Mesendoderm (in vitro differentiated cells): ENCODE measurements at regions not wholly inside any gene's neighbourhood (a gene's known extent, or its start where the extent isn't known, plus 50 kb on each side); places are given as distances from the start of the nearest gene placed in this dataset.

Experiments used
- DNase-seq: peaks from one replicate; pipeline ENCODE4 v3.0.0; 2013
- H2AK5ac ChIP-seq: 2 replicates; pipeline ENCODE4 v1.6.1; 2013; ENCODE audit warnings: low read length, inconsistent platforms
- H2BK120ac ChIP-seq: 2 replicates; pipeline ENCODE4 v1.6.1; 2013; ENCODE audit warnings: low read depth, mild to moderate bottlenecking, low read length, moderate library complexity, mixed read lengths
- H2BK15ac ChIP-seq: replicated peaks from 2 replicates; pipeline ENCODE4 v1.6.1; 2013; ENCODE audit warnings: low read depth, mild to moderate bottlenecking, moderate library complexity
- H2BK5ac ChIP-seq: 2 replicates; pipeline ENCODE4 v1.6.1; 2013; ENCODE audit warnings: low read length, inconsistent platforms
- H3K18ac ChIP-seq: 2 replicates; pipeline ENCODE4 v1.6.1; 2013; ENCODE audit warnings: mild to moderate bottlenecking, low read length, mixed read lengths
- H3K23ac ChIP-seq: one replicate; pipeline ENCODE4 v1.6.1; 2013; ENCODE audit warnings: low read length
- H3K27ac ChIP-seq: 2 replicates; pipeline ENCODE4 v1.5.1; 2013; ENCODE audit warnings: low read depth, mild to moderate bottlenecking, inconsistent platforms, low read length, moderate library complexity
- H3K27me3 ChIP-seq: 2 replicates; pipeline ENCODE4 v1.6.1; 2013; ENCODE audit warnings: low read length, control low read depth, mild to moderate bottlenecking, inconsistent platforms; ENCODE audit not compliant: insufficient read depth, poor library complexity
- H3K36me3 ChIP-seq: 2 replicates; pipeline ENCODE4 v1.6.1; 2013; ENCODE audit warnings: low read length, inconsistent platforms; ENCODE audit not compliant: control insufficient read depth, insufficient read depth
- H3K4ac ChIP-seq: one replicate; pipeline ENCODE4 v1.6.1; 2013; ENCODE audit warnings: low read depth, mild to moderate bottlenecking, low read length, moderate library complexity
- H3K4me1 ChIP-seq: 2 replicates; pipeline ENCODE4 v1.6.1; 2013; ENCODE audit warnings: low read depth, low read length, inconsistent platforms; ENCODE audit not compliant: control insufficient read depth
- H3K4me2 ChIP-seq: 2 replicates; pipeline ENCODE4 v1.6.1; 2013; ENCODE audit warnings: low read length
- H3K4me3 ChIP-seq: 2 replicates; pipeline ENCODE4 v1.5.1; 2013; ENCODE audit warnings: mild to moderate bottlenecking, low read length
- H3K56ac ChIP-seq: one replicate; pipeline ENCODE4 v1.6.1; 2013; ENCODE audit warnings: low read length
- H3K79me1 ChIP-seq: 2 replicates; pipeline ENCODE4 v1.6.1; 2013; ENCODE audit warnings: low read length, inconsistent platforms
- H3K79me2 ChIP-seq: 2 replicates; pipeline ENCODE4 v1.6.1; 2013; ENCODE audit warnings: mild to moderate bottlenecking, low read length; ENCODE audit not compliant: control insufficient read depth, insufficient read depth
- H3K9ac ChIP-seq: 2 replicates; pipeline ENCODE4 v1.6.1; 2013; ENCODE audit warnings: low read length, inconsistent platforms
- H4K5ac ChIP-seq: one replicate; pipeline ENCODE4 v1.6.1; 2013; ENCODE audit warnings: low read length
- H4K8ac ChIP-seq: one replicate; pipeline ENCODE4 v1.6.1; 2013; ENCODE audit warnings: low read depth, mild to moderate bottlenecking, control low read depth, low read length, moderate library complexity
- WGBS: extraction: QIAGEN DNeasy Blood & Tissue Kit; methylation state at CpG from one replicate; pipeline ENCODE4 v1.1.7; 2013; ENCODE audit warnings: low lambda C conversion rate, missing lambda C conversion rate; ENCODE audit not compliant: insufficient coverage; ENCODE audit errors: extremely low coverage; 5-methylcytosine and 5-hydroxymethylcytosine counted together

DNA sequence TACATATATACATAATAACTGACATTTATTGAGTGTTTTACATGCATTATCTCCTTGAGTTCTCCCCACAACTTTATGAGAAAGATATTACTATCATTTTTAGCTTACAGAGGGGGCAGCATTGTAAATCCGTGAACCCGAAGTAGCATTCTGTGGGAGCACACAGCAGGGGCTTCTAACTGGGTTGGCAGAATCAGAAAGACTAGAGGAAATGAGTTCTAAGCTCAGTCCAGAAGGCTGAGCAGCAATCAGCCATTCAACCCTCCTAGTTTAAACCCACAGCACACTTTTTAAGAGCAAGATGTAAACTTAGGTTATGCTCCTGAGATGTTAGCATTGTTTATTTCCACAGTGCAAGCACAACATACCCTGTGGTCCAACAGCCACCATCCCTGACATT, 177.2 kb downstream of the TMEM38B start:
- no peak overlapping the region for H4K5ac ChIP-seq
- H3K4ac ChIP-seq, result no peak overlapping the region
- H2BK15ac ChIP-seq, result no peak overlapping the region
- no peak overlapping the region for H3K23ac ChIP-seq
- no peak overlapping the region for H3K4me2 ChIP-seq
- WGBS, result no CpG with 5 or more reads among the region's 2 CpGs
- no peaks in the 10 kb centered on the region for H3K79me1 ChIP-seq
- H3K4me1 ChIP-seq, result no peaks in the 10 kb centered on the region
- no peak for DNase-seq
- no peak overlapping the region for H4K8ac ChIP-seq
- H3K9ac ChIP-seq, result no peak overlapping the region
- H3K56ac ChIP-seq, result no peak overlapping the region
- H3K4me3 ChIP-seq, result no peak overlapping the region
- no peak overlapping the region for H3K18ac ChIP-seq
- H3K36me3 ChIP-seq, result no peaks in the 10 kb centered on the region
- no peak overlapping the region for H2AK5ac ChIP-seq
- H3K27ac ChIP-seq, result no peak overlapping the region
- no peak overlapping the region for H2BK120ac ChIP-seq
- H2BK5ac ChIP-seq, result no peak overlapping the region
- H3K27me3 ChIP-seq, result no peaks in the 10 kb centered on the region
- H3K79me2 ChIP-seq, result no peaks in the 10 kb centered on the region

DNA sequence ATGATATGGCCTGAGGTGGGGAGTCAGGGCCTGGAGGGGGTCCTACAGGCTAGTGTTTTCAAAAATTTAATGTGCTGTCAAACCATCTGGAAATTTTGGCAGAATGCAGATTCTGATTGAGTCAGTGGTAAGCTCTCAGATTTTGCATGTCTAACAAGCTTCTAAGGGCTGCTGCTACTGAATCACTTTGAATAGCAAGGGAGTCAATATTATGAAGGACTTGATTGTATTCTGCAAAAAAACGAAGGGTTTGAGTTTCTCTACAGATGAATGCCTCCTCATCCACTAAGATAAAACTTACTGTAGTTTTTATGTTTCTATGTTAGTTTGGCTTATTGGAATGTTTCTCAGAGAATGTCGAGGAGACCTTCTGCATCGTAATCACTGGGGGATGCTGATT, 179.5 kb downstream of the TMEM38B start:
- Histone ChIP-seq H2BK15ac (no peak overlapping the region), H4K5ac (no peak overlapping the region), H3K18ac (no peak overlapping the region), H3K4me1 (no peaks in the 10 kb centered on the region), H3K27ac (no peak overlapping the region), H2AK5ac (no peak overlapping the region), H4K8ac (no peak overlapping the region), H2BK5ac (no peak overlapping the region), H3K4me3 (no peak overlapping the region), H3K79me1 (no peaks in the 10 kb centered on the region), H3K23ac (no peak overlapping the region), H3K27me3 (no peaks in the 10 kb centered on the region), H3K36me3 (no peaks in the 10 kb centered on the region), H3K56ac (no peak overlapping the region), H3K79me2 (no peaks in the 10 kb centered on the region), H3K4ac (no peak overlapping the region), H3K9ac (no peak overlapping the region), H3K4me2 (no peak overlapping the region), H2BK120ac (no peak overlapping the region)
- no peak for DNase-seq
- no CpG with 5 or more reads among the region's 3 CpGs for WGBS

DNA sequence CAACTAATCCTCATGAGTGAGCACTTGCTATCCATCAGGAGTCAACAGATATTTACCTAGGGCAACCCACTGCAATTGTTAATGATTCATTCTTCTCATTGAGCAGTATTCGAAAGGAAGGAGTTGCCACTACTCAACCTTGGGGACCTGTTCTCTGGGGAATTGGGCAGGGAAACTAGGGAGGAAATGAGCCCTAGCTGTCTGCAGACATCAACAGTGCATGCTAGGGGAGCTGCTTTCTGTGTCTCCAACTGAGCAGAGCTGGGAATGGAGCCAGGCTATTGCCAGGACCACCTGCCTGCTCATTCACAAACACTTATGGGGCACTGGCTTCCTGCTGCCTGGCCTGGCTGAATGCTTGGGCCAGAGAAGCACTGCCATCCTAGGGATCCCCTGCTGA, 183.4 kb downstream of the TMEM38B start:
- H4K5ac ChIP-seq, result no peak overlapping the region
- H2BK120ac ChIP-seq, result peak overlapping the region; percentile 8
- H3K79me1 ChIP-seq, result no peaks in the 10 kb centered on the region
- no peak overlapping the region for H3K27ac ChIP-seq
- no peaks in the 10 kb centered on the region for H3K36me3 ChIP-seq
- H3K18ac ChIP-seq, result no peak overlapping the region
- no peak overlapping the region for H3K56ac ChIP-seq
- no peak overlapping the region for H2BK5ac ChIP-seq
- H3K4me2 ChIP-seq, result no peak overlapping the region
- DNase-seq, result no peak
- no peaks in the 10 kb centered on the region for H3K27me3 ChIP-seq
- H3K79me2 ChIP-seq, result no peaks in the 10 kb centered on the region
- no peak overlapping the region for H2AK5ac ChIP-seq
- no peak overlapping the region for H4K8ac ChIP-seq
- no peak overlapping the region for H2BK15ac ChIP-seq
- H3K9ac ChIP-seq, result no peak overlapping the region
- no CpG with 5 or more reads among the region's 1 CpG for WGBS
- H3K4ac ChIP-seq, result no peak overlapping the region
- no peak overlapping the region for H3K4me3 ChIP-seq
- H3K23ac ChIP-seq, result no peak overlapping the region
- no peaks in the 10 kb centered on the region for H3K4me1 ChIP-seq

DNA sequence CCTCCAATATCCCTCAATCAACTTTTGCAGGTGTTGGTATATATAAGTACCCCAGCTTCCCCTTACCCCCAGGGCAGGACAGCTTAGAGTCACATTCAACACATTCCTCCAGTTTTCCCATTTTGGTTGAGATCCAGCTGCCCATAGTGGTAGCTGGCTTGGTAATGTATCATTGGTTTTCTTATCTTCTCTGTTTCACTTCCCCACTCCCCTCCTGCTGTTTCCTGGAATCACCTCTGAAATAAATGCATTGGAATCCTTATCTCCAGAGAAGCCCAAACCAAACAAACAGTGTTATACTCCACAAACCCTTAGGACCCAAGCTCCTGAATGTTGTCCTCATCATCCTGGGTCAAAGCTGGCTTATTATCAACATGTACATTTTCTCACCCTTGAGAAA, 184.8 kb downstream of the TMEM38B start:
- Histone ChIP-seq H3K23ac (no peak overlapping the region), H3K4me3 (no peak overlapping the region), H3K56ac (no peak overlapping the region), H3K18ac (no peak overlapping the region), H3K79me1 (no peaks in the 10 kb centered on the region), H3K36me3 (no peaks in the 10 kb centered on the region), H3K27me3 (no peaks in the 10 kb centered on the region), H4K8ac (no peak overlapping the region), H2BK5ac (no peak overlapping the region), H3K4me1 (no peaks in the 10 kb centered on the region), H3K27ac (no peak overlapping the region), H3K4me2 (no peak overlapping the region), H2BK120ac (no peak overlapping the region), H3K4ac (no peak overlapping the region), H2AK5ac (no peak overlapping the region), H4K5ac (no peak overlapping the region), H3K79me2 (no peaks in the 10 kb centered on the region), H3K9ac (no peak overlapping the region), H2BK15ac (no peak overlapping the region)
- peak; percentile 25 for DNase-seq

DNA sequence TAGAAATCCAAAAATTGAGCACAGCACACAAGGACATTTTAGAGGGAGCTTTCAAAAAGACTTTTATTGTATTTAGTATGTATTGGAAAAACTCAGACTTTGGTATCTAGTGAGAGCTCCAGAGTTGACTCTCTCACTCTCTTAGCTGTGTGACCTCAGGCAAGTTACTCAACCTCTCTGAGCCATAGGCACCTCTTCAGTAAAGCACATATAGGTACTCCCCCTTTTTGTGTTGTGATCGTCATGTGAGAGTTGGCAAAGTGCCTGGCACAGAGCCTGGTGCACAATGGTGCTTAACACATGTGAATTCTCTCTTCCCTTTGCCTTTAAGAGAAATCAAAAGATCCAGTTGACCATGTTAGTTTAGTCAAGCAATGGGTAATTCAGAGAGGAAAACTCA, 186.2 kb downstream of the TMEM38B start:
- H3K4me2 ChIP-seq, result no peak overlapping the region

DNA sequence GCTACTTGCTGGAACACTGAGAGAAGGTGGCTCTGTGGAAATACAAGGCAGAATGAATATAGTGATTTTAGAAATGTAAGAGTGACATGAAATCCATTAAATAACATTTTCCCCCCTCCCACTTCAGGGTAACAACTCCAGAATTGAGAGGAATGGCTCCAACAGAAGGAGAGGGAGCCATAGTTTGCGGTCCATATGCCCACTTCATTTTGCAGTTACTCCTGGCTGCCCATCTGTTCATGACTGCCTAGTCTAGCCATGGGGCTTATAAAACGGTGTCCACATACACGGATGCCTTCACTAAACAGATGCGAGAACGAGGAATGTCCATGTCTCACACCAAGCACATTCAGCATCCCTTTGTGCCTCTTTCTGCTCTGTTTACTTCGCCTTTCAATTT, 186.7 kb downstream of the TMEM38B start:
- Histone ChIP-seq H2BK5ac (no peak overlapping the region), H2BK15ac (no peak overlapping the region), H3K79me2 (no peaks in the 10 kb centered on the region), H3K56ac (no peak overlapping the region), H4K8ac (no peak overlapping the region), H4K5ac (no peak overlapping the region), H3K18ac (no peak overlapping the region), H3K27me3 (no peaks in the 10 kb centered on the region), H3K4me1 (no peaks in the 10 kb centered on the region), H3K4me3 (no peak overlapping the region), H2BK120ac (no peak overlapping the region), H3K4ac (no peak overlapping the region), H3K23ac (no peak overlapping the region), H3K79me1 (no peaks in the 10 kb centered on the region), H3K9ac (no peak overlapping the region), H3K27ac (no peak overlapping the region), H2AK5ac (no peak overlapping the region), H3K4me2 (no peak overlapping the region), H3K36me3 (no peaks in the 10 kb centered on the region)
- no CpG with 5 or more reads among the region's 6 CpGs for WGBS
- DNase-seq, result no peak

More for the DNA sequence above, 186.2 kb downstream of the TMEM38B start:
- H2AK5ac ChIP-seq, result no peak overlapping the region
- H3K36me3 ChIP-seq, result no peaks in the 10 kb centered on the region
- no peak overlapping the region for H2BK120ac ChIP-seq
- no peak overlapping the region for H3K23ac ChIP-seq
- DNase-seq, result no peak
- no peaks in the 10 kb centered on the region for H3K79me1 ChIP-seq
- no peak overlapping the region for H3K9ac ChIP-seq
- no peak overlapping the region for H3K4ac ChIP-seq
- no peak overlapping the region for H3K56ac ChIP-seq
- no peak overlapping the region for H3K27ac ChIP-seq
- no peak overlapping the region for H3K4me3 ChIP-seq
- no peak overlapping the region for H2BK5ac ChIP-seq
- no peak overlapping the region for H3K18ac ChIP-seq
- H3K27me3 ChIP-seq, result no peaks in the 10 kb centered on the region
- H3K79me2 ChIP-seq, result no peaks in the 10 kb centered on the region
- no peak overlapping the region for H4K5ac ChIP-seq
- H2BK15ac ChIP-seq, result no peak overlapping the region
- H3K4me1 ChIP-seq, result no peaks in the 10 kb centered on the region
- no peak overlapping the region for H4K8ac ChIP-seq
- no CpG with 5 or more reads among the region's 1 CpG for WGBS
